Cerebellar nuclear complex (tissue), 1 donor: ENCODE measurements at regions not wholly inside any gene's neighbourhood (a gene's known extent, or its start where the extent isn't known, plus 50 kb on each side); places are given as distances from the start of the nearest gene placed in this dataset.
"Not testable (repeated sequence)": the region's sequence is repeated elsewhere in the genome, so short reads cannot be mapped to it uniquely, and the experiment has no call there.

Source experiments
- DNase-seq, 2 experiments: peaks; one replicate each; lab custom pipeline; 2025; lab: John Stamatoyannopoulos, UW

DNA sequence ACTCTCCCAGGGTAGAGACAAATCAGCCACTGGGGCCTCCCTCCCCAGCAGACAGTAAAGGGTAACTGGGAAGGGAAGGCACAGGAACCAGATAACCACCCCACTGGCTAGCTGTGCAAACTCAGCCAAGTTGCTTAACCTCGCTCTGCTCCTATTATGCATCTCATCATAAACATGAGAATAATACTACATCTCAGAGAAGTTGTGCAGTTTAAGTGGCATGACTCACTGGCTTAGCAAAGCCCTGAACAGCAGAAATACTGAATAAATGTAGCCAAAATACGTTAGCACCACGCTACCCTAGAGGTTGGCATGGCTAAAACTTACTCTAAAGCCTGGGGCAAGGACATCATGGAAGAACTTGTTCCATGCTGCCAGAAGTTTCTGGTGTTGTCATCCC, 128.1 kb upstream of the ANK3 start:
- DNase-seq = no peak

DNA sequence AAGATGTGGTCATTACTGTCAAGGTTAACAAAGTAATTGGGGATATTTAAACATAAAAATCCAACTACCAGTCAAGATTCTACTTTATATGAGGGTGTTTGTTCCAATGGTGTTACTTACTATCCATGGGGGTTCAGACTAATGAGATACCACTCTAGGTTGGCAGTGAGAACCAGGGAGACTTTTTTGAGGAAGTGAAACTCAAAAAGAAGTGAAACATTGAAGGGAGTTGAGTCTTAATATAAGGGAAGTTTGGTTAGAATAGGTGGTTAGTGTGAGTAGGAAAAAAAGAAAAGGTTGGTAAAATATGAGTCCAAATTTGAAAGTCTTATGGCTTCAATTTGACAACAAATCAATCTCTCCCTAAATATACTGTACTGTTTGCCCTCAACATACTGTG, 123.6 kb upstream of the ANK3 start:
- no peak for DNase-seq

- DNase-seq = no peak
Observed at GRCh38 chr10:60511477-60512229, 122.0 kb upstream of the ANK3 start.

DNA sequence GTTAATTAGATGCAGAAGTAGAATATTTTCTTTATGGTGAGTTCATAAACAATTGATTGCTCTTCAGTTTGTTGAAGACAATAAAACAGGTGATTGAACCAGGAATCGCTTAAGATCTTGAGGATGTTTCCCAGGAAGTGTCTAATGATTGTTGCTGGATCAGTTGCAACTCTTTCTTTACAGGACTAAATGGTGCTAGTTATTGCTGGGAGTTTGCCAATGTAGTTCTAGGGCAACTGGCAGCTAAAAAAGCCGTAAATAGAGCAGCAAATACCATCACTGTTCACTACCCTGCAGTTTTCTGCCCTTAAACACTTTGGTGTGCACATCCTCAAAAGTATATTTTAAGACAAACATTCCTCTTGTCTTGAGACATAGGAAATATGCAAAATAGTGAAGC, 119.2 kb upstream of the ANK3 start:
- no peak for DNase-seq

DNA sequence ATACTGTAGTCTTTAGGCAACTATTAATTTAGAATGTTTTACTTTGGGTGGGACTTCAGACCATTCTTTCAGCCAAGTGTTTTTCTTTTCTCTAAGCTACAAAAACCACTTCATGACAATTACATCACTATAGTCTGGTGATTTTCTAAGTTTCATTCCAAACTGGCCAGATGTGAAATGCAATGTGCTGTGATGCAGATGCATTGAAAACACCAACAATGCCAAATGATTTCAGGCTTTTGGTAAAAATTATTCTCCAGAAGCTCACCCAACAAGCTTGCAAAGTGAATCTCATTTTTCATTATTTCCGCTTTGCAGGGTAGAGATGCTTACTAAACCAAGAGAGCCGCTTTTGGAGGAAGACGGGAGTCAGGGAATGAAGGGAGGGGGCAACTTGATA, 118.4 kb upstream of the ANK3 start:
- no peak for DNase-seq

DNA sequence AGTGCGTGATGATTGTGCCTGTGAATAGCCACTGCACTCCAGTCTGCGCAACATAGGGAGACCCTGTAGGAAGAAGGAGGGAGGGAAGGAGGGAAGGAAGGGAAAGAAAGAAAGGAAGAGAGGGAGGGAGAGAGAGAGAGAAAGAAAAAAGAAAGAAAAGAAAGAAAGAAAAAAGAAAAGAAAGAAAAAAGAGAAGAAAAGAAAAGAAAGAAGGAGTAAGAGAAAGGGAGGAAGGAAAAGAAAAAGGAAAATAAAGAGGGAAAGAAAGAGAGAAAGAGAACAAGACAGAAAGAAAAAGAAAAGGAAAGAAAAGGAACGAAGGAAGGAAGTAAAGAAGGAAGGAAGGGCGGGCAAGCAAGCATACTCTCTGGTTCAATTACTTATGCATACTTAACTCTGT, 112.9 kb upstream of the ANK3 start:
- DNase-seq = no peak

DNA sequence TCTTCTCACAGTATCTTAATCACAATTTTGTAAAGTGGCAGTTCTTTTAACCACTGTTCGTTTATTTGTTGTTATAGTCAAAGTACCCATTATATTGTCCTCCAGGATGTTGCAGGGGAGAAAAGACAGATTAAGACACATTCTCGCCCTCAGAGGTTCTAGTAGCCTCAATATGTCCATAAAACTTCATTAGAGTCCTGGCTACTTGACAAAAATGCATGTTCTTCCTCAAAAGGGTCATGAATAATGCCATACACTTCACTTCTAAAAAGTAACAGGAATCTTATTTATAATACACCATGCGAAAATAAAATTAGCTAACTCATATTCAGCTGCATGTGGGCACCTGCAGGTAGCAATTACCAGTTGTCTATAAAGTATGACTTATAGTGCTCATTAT, 109.3 kb upstream of the ANK3 start:
- DNase-seq = no peak

GRCh38 chr10:60497364-60497763, 107.7 kb upstream of the ANK3 start:
- no peak for DNase-seq

DNA sequence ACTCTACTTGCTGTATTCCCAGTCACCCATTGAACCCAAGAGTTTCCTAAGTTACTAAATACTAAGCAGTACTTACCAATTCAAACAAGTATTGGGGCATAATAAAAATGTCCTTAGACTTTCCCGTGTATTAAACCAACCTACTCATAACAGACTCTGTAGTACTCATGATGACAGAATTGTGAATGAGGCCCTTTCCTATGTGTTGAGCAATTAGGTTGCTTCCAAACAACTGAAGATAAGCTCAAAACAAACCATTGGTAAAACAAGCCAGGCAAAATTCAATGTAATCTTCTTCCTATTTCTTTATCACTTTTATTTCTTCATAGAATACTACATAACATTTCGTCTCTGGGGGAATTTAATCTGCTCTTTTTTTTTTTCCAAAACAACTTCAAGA, 106.5 kb upstream of the ANK3 start:
- DNase-seq = no peak

- no peak for DNase-seq
Observed at GRCh38 chr10:60495338-60496055, 105.8 kb upstream of the ANK3 start.

- no peak for DNase-seq
Observed at GRCh38 chr10:60494774-60495173, 105.1 kb upstream of the ANK3 start.

DNA sequence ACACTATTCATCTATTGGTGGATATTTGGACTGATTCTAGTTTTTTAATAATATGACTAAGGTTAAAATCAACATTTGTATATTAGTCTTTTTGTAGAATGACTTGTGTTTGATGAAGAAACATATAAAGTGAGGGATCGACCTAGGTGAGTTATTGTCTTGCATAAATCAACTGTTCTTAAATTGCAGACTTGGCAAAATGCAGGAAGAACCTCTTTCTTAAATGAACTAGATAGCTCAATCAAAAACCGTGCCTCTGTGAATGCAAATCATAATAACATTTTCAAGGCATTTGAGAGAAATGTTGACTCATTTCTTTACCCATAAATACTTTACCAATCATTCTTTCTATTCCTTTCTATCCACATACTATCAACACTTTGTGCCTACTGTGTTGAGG, 101.5 kb upstream of the ANK3 start:
- DNase-seq = no peak

DNA sequence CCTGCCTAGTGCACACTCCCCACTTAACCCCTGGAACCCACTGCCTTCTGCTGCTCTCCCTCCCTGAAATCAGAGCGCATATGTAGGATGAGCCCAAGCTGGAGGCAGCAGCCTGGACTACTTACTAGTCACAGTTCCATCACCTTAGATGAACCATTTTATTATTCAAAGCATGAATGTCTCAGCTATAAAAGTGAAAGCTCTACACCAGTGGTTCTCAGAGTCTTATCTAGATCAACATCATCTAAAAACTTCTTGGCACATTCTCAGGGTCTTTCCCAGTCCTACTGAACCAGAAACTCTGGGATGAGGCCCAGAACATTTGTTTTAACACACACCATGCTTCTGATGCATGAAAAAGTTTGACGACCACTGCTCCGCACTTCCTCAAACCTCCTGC, 100.3 kb upstream of the ANK3 start:
- DNase-seq = no peak

- DNase-seq = no peak
Observed at GRCh38 chr10:60488111-60488669, 98.5 kb upstream of the ANK3 start.

DNA sequence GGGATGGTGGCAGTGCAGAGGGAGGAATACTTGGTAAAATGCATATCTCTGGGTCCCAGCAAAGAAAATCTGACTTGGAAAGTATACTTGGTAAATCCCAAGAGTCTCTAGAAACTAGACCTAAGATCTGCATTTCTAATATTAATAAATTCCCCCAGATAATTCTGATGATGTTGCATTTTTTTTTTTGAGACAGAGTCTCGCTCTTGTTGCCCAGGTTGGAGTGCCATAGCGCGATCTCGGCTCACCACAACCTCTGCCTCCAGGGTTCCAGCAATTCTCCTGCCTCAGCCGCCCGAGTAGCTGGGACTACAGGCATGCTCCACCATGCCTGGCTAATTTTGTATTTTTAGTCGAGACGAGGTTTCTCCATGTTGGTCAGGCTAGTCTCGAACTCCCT, 97.9 kb upstream of the ANK3 start:
- DNase-seq = no peak

- no peak for DNase-seq
Observed at GRCh38 chr10:60485025-60485424, 95.3 kb upstream of the ANK3 start.

DNA sequence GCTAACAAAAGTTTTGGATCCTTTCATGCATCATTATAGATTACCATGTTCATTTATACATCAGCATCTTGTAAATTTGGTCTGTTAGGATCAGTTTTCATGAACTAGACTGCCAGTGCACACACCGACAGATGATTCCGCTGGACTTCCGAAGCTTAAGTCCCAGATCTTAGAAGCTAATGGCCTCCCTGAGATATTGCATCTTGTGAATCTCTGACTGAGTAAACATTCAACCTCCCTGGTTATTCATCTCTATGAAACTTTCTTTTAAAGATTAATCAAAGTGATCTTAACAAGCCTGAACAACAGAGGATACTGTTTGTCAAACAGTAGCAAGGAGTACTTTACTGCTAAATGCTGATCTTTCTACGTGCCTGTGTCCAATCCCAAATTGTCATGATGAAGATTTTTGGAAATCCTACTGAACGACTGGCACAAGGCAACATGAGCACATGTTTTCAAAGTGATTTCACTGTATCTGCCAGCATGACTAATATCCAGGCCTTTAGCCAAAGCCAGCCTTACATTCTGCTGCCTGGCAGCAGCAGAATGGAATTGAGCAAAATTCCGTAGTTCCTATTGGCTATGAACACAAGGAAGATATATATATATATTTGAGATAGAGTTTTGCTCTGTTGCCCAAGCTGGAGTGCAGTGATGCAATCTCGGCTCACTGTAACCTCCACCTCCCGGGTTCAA, 91.3 kb upstream of the ANK3 start:
- DNase-seq = peak; percentile 59 to 76

GRCh38 chr10:60479305-60480020, 89.8 kb upstream of the ANK3 start:
- no peak for DNase-seq

- no peak for DNase-seq
Observed at GRCh38 chr10:60476451-60476850, 86.8 kb upstream of the ANK3 start.

- no peak for DNase-seq
Observed at GRCh38 chr10:60473557-60473956, 83.9 kb upstream of the ANK3 start.

GRCh38 chr10:60470091-60470490, 80.4 kb upstream of the ANK3 start:
- DNase-seq = no peak

GRCh38 chr10:60469147-60469546, 79.5 kb upstream of the ANK3 start:
- not testable (repeated sequence) for DNase-seq
